OCI-LY7 (cell line): ENCODE measurements at regions not wholly inside any gene's neighbourhood (a gene's known extent, or its start where the extent isn't known, plus 50 kb on each side); places are given as distances from the start of the nearest gene placed in this dataset. TPM values are rescaled to one million over a fixed set of nuclear protein-coding genes. Genes with fewer than 3 reads are reported as not detected.

Source experiments
- BruUV-seq: library from RNA; stranded (reverse); fragments of 400-500 nt; replicated peaks from 2 replicates; lab custom pipeline; 2021; lab: Mats Ljungman, UMichigan
- CTCF ChIA-PET: fragments of 300-600 bp; sonication (Branson Sonifier 250); formaldehyde crosslinking; loops from one replicate; lab custom pipeline; 2022; ENCODE audit warnings: antibody characterized with exemption; ENCODE audit not compliant: unreplicated experiment; lab: Charles Lee
- POLR2A ChIA-PET: fragments of 300-600 bp; sonication (Branson Sonifier 250); formaldehyde crosslinking; loops from one replicate; lab custom pipeline; 2022; ENCODE audit warnings: antibody characterized with exemption; lab: Charles Lee
- DNase-seq: peaks from one replicate; pipeline ENCODE4 v3.0.0-alpha.2; 2015; ENCODE audit warnings: low spot score
- H2AFZ ChIP-seq: fragments of 200-600 bp; sonication (generic), shearing (Covaris generic); 2 replicates; pipeline ENCODE4 v1.6.1; 2014; ENCODE audit warnings: mild to moderate bottlenecking, antibody characterized with exemption, low read length, moderate library complexity
- H3K27ac ChIP-seq: fragments of 200-600 bp; sonication (generic); 2 replicates; pipeline ENCODE4 v1.5.1; 2014; ENCODE audit warnings: mixed run types, low read depth, mild to moderate bottlenecking, moderate library complexity, low read length, inconsistent platforms; ENCODE audit not compliant: poor library complexity, severe bottlenecking
- H3K36me3 ChIP-seq: fragments of 200-600 bp; sonication (generic); 2 replicates; pipeline ENCODE4 v1.6.1; 2014; ENCODE audit warnings: mild to moderate bottlenecking, antibody characterized with exemption, low read length, moderate library complexity, mixed read lengths; ENCODE audit not compliant: insufficient read depth
- H3K4me1 ChIP-seq: fragments of 200-600 bp; sonication (generic); 2 replicates; pipeline ENCODE4 v1.5.1; 2014; ENCODE audit warnings: mild to moderate bottlenecking, low read length; ENCODE audit not compliant: insufficient read depth, poor library complexity, severe bottlenecking
- H3K4me2 ChIP-seq: fragments of 200-600 bp; sonication (generic); 2 replicates; pipeline ENCODE4 v1.6.1; 2014; ENCODE audit warnings: mild to moderate bottlenecking, low read length
- H3K4me3 ChIP-seq: fragments of 200-600 bp; sonication (generic); 2 replicates; pipeline ENCODE4 v1.5.1; 2014; ENCODE audit warnings: mild to moderate bottlenecking, low read depth, low read length; ENCODE audit not compliant: poor library complexity, severe bottlenecking
- H3K79me2 ChIP-seq: fragments of 200-600 bp; sonication (generic); 2 replicates; pipeline ENCODE4 v1.6.1; 2016; ENCODE audit warnings: low read depth, mild to moderate bottlenecking, low read length, moderate library complexity, mixed read lengths; ENCODE audit not compliant: insufficient read depth
- H3K9me2 ChIP-seq: fragments of 200-600 bp; sonication (generic); 2 replicates; pipeline ENCODE4 v1.6.1; 2016; ENCODE audit warnings: mild to moderate bottlenecking, low read length, mixed read lengths; ENCODE audit not compliant: insufficient read depth
- H3K9me3 ChIP-seq: fragments of 200-600 bp; sonication (generic); 2 replicates; pipeline ENCODE4 v1.6.1; 2014; ENCODE audit warnings: mild to moderate bottlenecking, mixed run types, low read length, mixed read lengths
- H4K20me1 ChIP-seq: fragments of 200-600 bp; sonication (generic); 2 replicates; pipeline ENCODE4 v1.6.1; 2014; ENCODE audit warnings: mild to moderate bottlenecking, antibody characterized with exemption, low read length, moderate library complexity, mixed read lengths; ENCODE audit not compliant: insufficient read depth
- EZH2phosphoT487 ChIP-seq: fragments of 200-600 bp; sonication (generic); IDR thresholded peaks from 2 replicates; pipeline ENCODE4 v1.6.1; 2018; ENCODE audit warnings: low read depth, borderline replicate concordance, mild to moderate bottlenecking, mixed run types, antibody characterized with exemption, low read length, moderate library complexity, mixed read lengths
- intact Hi-C: fragments of 100-400 bp; cut with micrococcal nuclease; formaldehyde crosslinking; loops from one replicate; pipeline ENCODE4 v1.10.0; 2022; ENCODE audit not compliant: unreplicated experiment
- microRNA-seq: library from miRNA; unstranded; fragments of <30 nt; microRNA quantifications from one replicate; pipeline ENCODE4 v1.2.0, GENCODE V29; 2022; ENCODE audit warnings: borderline replicate concordance
- small RNA-seq: library from RNA; depleted of rRNA; stranded (forward); fragments of <200 nt; gene quantifications from one replicate; pipeline ENCODE3, GENCODE V24; 2014
- TF ChIP-seq, protein P1 (sequence below): fragments of 200-600 bp; sonication (generic); conservative IDR thresholded peaks from 2 replicates; pipeline ENCODE4 v1.5.1; 2014; ENCODE audit warnings: mild to moderate bottlenecking, antibody characterized with exemption, low read length, moderate library complexity, mixed read lengths

DNA sequence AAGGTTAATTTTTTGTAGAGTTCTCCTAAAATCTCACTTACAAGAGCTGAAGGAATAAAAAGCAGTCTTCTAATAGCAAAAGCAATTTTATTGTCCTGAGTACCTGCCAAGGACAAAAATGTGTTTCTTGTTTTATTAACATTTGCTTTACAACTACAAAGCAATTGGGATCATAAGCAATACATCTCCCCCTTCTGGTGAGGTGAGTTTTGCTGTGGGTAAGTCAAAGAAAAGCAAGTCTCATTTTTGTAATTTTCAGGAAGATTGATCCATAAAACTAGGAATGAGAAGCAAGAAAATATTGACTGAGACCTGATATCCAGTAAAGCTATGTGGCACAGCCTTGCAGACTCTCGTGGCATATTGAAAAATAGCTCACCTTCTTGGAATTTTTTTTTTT is 2162.7 kb downstream of the NCAM2 start:
- TF ChIP-seq, protein P1, sequence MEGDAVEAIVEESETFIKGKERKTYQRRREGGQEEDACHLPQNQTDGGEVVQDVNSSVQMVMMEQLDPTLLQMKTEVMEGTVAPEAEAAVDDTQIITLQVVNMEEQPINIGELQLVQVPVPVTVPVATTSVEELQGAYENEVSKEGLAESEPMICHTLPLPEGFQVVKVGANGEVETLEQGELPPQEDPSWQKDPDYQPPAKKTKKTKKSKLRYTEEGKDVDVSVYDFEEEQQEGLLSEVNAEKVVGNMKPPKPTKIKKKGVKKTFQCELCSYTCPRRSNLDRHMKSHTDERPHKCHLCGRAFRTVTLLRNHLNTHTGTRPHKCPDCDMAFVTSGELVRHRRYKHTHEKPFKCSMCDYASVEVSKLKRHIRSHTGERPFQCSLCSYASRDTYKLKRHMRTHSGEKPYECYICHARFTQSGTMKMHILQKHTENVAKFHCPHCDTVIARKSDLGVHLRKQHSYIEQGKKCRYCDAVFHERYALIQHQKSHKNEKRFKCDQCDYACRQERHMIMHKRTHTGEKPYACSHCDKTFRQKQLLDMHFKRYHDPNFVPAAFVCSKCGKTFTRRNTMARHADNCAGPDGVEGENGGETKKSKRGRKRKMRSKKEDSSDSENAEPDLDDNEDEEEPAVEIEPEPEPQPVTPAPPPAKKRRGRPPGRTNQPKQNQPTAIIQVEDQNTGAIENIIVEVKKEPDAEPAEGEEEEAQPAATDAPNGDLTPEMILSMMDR: no peak
- no peak for TF ChIP-seq EZH2phosphoT487
- BruUV-seq: no TSS peak
- intact Hi-C loops: no loop called here
- Histone ChIP-seq H3K79me2 (no peaks in the 10 kb centered on the region), H3K4me3 (no peak overlapping the region), H3K9me2 (no peaks in the 10 kb centered on the region), H3K27ac (no peak overlapping the region), H3K36me3 (no peaks in the 10 kb centered on the region), H3K4me2 (no peak overlapping the region), H3K9me3 (peaks cover 8% of the 10 kb centered on the region; the same call in 1 of the 2 replicates), H4K20me1 (no peaks in the 10 kb centered on the region), H2AFZ (no peak overlapping the region), H3K4me1 (no peaks in the 10 kb centered on the region)
- ChIA-PET CTCF (no interaction called here), POLR2A (no interaction called here)
- no peak for DNase-seq

DNA sequence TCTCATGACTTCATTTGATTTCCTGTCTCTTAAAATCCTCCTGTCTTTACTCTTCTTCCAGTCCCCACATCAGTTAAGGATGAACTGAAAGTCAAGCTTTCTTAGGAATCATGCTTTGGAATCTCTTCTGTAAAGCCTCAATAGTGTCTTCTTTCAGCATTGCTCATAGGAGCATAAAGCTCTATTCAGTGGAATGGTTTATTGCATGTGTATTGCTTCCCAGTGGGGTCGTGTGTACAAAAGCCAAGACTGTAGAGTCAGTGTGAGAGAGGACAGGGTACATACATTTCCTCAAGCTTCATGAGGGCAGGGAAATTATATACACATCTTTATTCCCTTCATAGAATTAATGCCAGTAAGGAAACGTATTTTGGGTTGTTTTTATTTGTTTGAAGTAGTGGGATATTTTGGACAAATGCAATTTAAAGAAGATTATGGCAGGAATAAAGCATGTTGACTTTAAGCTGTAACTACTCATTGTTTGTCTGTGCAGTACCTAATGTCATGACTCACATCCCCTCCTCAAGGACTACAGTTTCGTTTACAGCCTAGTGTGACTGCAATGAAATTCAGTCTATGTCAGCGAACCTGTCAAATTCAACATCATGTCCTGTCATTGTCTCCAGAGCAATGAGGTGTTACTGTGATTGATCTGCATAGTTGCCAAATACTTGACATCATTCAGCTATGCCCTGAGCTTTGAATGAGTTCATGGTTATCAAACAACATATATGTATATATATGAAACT is 2164.2 kb downstream of the NCAM2 start:
- no TSS peak for BruUV-seq
- CTCF ChIA-PET: no interaction called here

More for the DNA sequence above, 2164.2 kb downstream of the NCAM2 start:
- no peak overlapping the region for H3K4me2 ChIP-seq
- intact Hi-C loops: no loop called here
- POLR2A ChIA-PET: interaction anchor here (0.7 kb wide), 1 partner anchor 1569 kb away, joined by 3 read pairs; no protein-coding TSS in a partner anchor
- DNase-seq: no peak
- H3K36me3 ChIP-seq: no peaks in the 10 kb centered on the region
- no peaks in the 10 kb centered on the region for H3K79me2 ChIP-seq
- no peaks in the 10 kb centered on the region for H3K9me2 ChIP-seq
- H3K27ac ChIP-seq: no peak overlapping the region
- no peak for TF ChIP-seq EZH2phosphoT487
- TF ChIP-seq, protein P1: no peak
- peaks cover 12% of the 10 kb centered on the region; the same call in 1 of the 2 replicates for H3K9me3 ChIP-seq
- no peaks in the 10 kb centered on the region for H3K4me1 ChIP-seq
- no peaks in the 10 kb centered on the region for H4K20me1 ChIP-seq
- no peak overlapping the region for H2AFZ ChIP-seq
- no peak overlapping the region for H3K4me3 ChIP-seq

Small RNAs in the stretch of these regions (microRNA-seq; reads per million reads assigned to microRNA genes)
- not detected for gene MIR6130

Small RNAs in the stretch of these regions (small RNA-seq; reads per million reads assigned to genes)
- gene MIR6130 (not detected), gene RNU4-45P (0.16 reads per million)
